Stimulated activated CD4-positive, alpha-beta T cell treated with anti-CD3 and anti-CD28 coated beads, Interleukin-15, amount 100 ng/mL, for 24 hours (primary cell): ENCODE measurements at regions not wholly inside any gene's neighbourhood (a gene's known extent, or its start where the extent isn't known, plus 50 kb on each side); places are given as distances from the start of the nearest gene placed in this dataset.
"Not testable (repeated sequence)": the region's sequence is repeated elsewhere in the genome, so short reads cannot be mapped to it uniquely, and the experiment has no call there.

Source experiments
- DNase-seq: peaks from one replicate; pipeline ENCODE4 v3.0.0-alpha.2; 2020

DNA sequence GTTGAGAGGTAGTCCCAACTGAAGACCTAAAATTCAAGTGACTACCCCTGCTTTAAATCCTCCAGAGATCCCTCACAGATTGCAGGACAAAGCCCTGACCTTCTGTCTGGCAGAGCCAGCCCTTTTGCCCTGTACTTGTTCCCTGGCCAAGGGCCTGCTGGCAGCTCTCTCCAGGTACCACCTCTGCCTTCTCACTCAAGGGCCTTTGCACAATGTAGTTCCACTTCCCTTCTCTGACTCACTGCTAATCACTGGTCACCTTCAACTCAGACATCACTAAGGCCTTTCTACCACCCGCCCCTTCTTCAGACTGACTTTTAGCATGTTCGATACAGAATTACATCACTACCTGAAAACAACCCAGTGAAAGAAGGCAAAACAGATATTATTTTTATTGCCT is 411.0 kb downstream of the TMEM182 start:
- DNase-seq: no peak

DNA sequence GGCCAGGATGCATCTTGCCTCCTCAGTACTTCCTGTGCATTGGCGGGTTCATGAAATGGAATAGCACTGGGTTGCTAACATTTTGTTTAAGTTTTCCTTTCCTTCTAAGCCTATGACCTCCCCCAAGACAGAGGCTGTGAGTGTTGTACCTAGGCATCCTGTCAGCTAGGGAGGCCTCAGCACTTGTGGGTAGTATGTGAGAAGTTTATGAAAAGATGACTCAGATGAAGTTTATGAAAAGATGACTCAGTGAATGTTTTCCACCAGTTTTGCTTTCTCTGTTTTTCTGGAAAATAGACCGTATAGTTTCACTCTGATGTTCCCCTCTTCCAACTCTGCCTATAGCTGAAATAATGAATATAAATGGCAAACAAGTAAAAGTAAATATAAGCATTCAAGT is 412.9 kb downstream of the TMEM182 start:
- DNase-seq: no peak

DNA sequence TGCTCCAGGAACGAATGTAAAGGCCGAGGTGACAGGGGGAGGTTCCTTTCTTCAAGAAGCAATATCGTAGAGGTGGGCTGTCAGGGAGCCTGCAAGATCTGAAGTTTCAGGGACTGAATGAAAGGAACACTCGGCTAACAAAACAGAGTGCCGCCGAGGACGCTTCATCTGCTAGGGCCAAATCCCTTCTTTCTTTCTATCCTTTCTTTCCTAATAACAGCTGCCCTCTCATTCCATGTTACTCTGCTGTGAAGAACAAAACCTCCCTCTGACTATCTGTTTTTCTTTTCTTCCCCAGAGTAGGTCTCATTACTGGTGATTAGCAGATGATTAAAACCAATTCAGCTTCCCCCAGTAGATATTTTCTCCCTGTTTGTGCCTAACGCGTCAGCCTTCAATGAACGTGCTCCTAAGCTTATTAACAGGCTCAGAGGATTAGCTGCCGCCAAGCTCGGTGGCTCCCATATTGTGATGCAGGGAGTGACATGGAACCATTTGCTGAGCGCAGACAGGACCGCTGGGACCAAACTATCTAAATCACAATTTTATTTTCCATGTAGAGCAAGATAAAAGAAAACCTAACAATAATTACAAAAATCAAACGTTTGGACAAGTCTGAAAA is 414.6 kb downstream of the TMEM182 start:
- DNase-seq: no peak

DNA sequence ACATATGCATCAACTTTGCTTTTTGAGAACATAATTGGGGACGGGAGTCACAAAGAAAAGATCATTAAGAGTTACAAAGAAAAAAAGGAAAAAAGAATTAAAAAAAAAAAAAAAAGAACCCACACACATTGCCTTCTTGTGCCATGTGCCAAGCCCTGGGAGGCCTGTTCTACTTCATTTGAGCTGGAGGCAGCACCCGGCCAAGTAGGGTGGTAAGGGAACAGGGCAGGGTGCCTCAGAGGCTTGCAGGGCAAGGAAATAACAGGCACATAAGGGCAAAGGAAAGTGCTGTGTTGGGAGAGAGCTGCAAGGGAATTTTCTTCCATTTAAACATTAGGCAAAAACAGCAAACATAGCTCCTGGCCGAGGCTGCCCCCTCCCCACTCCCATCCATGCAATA is 418.0 kb downstream of the TMEM182 start:
- DNase-seq: no peak

DNA sequence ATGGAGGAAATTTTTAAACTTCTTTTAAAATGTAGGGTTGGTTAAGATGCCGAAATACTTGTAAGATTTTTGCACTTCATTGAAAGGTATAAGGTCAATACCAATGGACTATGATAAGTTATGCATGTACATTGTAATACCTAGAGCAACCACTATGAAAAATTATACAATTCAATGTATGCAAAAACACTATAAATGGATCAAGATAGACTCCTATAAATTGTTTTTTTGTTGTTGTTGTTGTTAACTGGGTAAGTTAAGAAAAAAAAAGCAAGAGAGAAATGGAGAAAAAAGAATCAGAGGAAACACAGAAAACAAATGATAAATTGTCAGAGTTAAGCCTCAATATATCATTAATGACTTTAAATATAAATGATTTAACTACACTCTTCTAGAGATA is 421.2 kb downstream of the TMEM182 start:
- no peak for DNase-seq

DNA sequence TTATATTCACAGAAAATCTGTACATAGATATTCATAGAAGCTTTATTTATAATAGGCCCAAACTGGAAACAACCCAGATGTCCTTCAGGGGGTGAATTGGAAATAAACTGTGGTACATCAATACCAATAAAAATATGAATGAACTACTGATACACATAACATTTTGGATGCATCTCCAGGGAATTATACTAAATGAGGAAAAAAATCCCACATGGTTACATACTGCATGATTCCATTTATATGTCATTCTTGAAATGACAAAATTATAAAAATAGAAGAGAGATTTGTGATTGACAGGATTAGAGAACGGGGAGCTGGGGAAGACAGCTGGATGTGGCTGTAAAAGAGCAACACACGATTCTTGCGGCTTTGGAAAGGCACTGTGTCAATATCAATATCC is 435.0 kb downstream of the TMEM182 start:
- DNase-seq: no peak

DNA sequence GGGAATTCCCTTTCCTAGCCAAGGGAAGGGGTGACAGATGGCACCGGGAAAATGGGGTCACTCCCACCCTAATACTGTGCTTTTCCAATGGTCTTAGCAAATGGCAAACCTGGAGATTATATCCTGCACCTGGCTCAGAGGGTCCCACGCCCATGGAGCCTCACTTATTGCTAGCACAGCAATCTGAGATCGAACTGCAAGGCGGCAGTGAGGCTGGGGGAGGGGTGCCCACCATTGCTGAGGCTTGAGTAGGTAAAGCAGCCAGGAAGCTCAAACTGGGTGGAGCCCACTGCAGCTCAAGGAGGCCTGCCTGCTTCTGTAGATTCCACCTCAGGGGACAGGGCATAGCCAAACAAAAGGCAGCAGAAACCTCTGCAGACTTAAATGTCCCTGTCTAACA is 438.9 kb downstream of the TMEM182 start:
- DNase-seq: not testable (repeated sequence)

DNA sequence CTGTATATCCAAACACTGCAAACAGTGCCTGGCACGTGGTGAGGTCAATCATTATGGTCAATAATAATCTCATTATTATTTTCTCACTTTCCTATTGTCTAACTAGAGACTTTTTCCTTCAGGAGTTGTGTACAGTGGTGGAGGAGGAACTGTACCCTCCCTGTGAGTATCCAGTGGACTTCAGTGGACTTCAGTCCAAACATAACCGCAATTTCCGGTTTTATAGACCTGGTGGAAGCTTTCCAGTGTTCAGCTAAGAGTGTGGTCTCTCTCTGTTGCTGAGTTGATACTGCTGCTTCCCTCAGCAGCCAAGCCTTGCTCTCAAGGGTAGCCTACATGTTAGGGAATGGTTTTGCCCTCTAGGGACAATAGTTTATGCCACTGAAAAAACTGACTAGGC is 447.1 kb downstream of the TMEM182 start:
- no peak for DNase-seq

DNA sequence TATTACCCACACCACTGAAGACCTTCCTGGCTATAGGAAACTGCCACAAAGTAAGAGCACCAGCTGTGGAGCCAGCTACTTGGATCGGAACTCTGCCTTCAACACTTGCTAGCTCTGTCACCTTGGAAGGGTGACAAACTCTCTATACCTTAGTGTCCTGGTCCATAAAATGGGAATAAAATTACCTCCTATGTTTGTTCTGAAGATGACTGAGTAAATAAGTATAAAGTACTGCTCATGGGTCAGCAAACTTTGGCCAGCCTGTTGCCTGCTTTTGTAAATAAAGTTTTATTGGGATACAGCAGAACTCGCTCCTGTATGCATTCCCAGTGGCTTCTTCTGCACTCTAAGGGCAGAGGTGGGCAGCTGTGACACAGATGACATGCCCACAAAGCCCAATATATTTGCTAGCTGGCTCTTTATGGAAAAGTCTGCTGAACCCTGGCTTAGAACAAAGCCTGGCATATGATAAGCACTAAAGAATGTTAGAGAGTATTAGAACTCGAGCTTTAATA is 451.3 kb downstream of the TMEM182 start:
- no peak for DNase-seq

DNA sequence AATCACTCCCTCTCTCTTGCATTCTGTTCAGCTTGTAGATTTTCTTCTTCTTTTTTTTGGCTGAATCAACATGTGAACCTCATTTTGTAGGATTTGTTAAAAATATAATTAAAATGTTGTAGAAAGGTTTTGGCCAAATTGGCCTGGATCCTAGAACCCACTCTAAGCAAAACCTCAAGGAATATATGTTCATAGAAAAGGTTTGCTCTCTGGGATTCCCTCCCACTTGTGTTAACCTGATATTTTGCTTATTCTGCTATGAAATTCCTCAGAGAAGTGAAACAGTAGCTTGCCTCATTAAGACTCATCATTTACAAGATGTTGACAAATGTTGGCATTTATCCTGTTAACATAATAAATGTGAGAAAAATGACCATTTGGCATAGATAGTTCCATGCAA is 456.7 kb downstream of the TMEM182 start:
- no peak for DNase-seq

DNA sequence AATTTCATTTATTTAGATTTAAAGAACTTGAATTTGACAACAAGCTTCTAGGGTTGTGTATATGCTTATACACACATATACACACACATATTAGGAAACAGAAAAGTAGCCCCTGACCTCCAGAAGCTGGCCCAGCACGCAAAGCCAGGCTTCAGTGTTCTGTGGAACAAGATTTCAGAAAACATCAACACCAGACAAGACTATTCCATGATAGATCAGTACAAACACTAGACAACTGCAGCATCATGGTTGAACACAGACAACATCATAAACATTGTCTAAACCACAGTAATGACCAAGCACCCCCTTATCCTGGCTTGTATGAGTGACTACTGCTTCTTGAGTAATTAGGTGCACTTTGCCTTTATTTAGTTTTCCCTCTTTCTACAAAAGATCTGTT is 457.6 kb downstream of the TMEM182 start:
- DNase-seq: no peak

DNA sequence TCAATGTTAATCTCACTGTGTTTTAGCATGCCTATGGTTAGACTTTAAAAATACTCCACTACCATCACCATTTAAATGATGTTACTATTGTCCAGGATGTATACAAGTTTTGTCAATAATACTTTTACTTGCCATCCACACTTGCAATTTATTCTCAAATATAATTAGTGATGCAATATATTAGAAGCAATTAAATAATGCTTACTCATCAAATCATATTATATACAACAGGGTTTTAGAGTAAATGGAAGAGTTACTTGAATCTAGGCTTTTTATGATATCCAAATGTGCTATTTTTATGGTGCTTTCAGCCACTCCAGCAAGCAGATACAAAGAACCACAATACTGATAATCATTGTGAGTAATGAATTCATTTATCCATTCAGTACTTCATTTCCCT is 461.1 kb downstream of the TMEM182 start:
- DNase-seq: no peak

DNA sequence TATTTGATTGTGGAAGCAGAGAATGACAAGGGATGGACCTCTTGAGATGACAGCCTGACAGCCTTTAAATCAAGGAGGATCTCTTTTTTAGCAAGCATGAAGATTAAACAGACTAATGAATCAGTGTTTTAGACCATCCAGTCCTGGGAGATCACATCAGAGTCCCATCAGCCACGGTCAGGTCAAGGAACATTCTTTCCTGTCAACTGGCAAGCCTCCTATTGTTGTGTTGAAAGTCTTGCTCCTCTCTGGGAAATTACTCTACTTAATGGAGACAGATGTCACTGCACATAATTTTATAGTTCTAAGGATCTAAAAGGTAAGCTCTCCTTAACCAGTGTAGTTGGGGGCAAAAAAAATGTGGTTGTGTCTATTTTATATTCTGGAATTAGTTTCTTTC is 469.0 kb downstream of the TMEM182 start:
- no peak for DNase-seq

DNA sequence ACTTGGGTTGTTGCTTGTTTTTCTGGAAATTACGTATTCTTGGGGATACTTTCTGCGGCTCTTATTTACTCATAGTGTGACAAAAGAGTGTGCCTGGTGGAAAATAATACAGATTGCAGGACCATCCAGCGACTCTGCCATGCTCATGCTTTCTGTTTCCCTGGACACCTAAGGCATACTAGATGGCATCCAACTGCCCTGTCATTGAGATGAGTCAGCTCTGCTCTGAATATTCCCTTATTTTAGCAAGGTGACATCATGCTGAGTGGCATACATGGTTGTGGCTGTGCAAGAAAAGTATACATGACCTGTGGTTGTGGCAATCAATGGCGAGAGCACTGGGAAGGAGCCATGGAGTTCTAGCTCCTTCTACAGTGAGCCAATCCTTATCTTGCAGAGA is 471.0 kb downstream of the TMEM182 start:
- DNase-seq: no peak

DNA sequence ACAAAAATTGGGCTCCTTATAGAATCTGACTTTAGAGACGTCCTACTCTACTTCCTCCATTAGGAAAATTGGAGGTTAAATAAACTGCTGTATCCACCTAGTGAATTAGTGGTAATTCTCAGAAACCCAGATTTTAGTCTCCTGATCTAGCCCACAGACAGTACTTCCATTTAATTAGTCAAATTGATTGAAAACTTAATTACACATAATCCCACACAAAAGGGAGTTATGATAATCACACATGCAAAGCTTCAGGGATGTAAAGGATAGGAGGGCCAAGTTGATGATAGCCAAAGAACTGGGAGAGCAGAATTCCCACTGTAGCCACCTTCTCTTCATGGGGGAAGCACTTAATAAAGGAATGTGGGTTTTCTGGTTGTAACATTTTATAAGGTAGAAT is 471.9 kb downstream of the TMEM182 start:
- no peak for DNase-seq

DNA sequence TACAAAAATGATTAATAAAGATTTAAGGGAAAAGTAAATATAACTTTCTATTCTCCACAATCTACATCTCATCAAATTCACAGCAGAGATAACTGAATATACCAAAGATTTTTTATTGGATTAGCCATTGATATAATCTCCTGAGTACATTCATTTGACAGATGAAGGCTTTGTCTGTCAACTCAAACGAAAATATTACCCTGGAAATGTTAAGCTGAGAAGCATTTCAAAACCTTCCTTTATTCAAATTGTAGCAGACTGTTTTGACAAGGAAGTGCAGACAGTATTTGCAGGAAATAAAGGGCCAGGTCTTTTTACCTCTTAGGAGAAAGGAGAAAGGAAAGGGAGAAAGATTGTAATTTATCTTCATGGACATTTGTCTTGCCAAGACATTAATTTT is 473.5 kb downstream of the TMEM182 start:
- DNase-seq: no peak

DNA sequence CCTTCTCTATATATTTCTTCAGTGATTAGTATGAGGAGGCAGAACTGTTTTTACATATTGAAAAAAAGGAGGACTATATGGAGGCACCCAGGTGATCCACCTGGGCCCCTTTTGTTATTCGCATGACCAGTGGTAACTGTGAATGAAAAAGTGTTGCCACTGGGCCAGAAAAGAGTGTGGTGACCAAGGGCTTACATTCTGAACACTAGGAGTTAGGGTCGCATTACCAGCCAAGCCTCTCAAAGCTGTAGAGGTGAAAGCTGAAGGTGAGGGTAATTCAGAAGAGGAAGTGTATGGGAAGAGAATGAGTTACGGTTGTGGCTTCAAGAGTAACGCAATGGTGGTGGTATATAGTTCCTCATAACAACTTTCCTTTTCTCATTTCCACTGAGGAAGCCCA is 487.6 kb downstream of the TMEM182 start:
- DNase-seq: no peak

DNA sequence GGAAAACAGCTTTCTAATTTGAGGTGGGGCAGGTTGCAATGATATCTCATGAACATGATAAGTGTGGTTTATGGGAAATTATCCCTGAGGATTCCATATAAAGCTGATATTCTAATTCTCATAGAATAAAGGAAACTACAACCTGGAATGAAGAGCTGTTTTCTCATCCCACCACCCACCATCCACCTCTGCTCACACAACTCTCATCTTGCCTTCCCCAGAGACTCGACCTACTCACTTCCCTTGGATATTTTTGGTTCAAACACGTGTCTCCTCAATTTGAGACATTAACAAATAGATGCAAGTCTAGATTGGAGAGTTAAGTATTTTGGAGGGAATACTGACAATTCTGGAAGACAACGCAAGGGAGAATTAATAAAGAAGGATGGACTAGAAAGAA is 490.9 kb downstream of the TMEM182 start:
- no peak for DNase-seq

DNA sequence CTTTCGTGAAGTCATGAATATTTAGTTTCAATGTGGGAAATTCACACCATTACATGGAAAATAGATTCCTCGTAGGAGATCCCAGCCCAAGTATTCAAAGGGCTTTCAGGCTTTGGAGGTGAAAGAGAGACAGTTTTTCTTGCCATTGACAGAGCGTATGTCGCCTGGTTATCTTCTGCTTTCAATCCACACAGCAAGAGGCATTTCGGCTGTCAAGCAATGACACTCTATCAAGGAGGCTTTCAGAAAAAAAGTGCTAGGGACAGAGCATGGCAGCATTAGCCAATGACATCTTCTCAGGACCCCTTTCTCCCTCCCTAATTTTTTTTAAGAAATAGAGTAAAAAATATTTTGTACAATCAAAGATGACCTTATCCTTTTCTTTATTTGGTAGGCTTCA is 492.8 kb downstream of the TMEM182 start:
- DNase-seq: no peak

DNA sequence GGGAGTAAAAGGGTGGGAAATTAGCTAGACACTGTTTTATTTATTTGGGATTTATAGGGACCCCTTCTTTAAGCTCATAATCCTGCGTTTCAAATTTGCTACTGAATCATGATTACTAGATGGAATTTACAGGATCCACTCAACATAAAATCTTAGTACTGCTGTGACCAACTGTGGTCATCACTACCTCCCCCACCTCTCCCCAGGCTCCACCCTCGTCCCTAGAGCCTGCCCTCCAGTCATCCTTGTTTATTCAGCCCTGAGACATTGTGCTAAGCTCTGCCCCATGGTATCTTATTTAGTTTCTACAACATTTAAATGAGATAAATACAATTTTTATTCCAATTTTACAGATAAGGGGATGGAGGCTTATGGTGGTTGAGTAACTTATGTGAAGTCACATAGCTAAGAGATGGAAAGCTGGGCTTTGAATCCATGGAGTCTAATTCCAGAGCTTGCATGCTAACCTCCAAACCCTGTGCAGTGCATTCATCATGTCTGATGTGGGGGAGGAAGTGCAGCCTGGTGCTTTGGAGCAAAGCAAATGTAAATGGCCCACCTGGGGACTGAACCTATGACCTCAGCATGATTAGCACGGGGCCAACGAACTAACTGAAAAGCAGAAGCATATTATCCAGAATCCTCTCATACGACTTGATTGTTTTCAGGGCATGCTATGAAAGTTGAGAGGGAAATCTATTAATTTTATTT is 502.4 kb downstream of the TMEM182 start:
- DNase-seq: no peak

DNA sequence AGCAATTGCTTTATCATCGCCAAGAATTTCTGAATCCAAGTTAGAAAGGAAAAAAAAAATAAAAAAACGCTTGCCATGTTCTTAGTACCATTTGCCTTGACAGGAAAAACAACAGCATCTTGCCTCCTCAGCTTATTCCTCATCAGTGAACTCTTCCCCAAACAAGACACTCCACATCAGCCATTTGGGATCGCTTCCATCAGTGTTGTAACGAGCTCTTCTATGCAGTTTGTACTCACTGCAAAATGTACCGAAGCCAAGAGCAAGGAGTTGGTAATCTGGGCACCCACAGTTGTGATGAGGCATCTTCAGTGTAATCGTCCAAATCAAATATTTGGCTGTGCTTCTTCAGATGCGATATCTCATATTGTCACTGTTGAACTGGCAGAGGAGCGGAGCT is 503.7 kb downstream of the TMEM182 start:
- DNase-seq: no peak

DNA sequence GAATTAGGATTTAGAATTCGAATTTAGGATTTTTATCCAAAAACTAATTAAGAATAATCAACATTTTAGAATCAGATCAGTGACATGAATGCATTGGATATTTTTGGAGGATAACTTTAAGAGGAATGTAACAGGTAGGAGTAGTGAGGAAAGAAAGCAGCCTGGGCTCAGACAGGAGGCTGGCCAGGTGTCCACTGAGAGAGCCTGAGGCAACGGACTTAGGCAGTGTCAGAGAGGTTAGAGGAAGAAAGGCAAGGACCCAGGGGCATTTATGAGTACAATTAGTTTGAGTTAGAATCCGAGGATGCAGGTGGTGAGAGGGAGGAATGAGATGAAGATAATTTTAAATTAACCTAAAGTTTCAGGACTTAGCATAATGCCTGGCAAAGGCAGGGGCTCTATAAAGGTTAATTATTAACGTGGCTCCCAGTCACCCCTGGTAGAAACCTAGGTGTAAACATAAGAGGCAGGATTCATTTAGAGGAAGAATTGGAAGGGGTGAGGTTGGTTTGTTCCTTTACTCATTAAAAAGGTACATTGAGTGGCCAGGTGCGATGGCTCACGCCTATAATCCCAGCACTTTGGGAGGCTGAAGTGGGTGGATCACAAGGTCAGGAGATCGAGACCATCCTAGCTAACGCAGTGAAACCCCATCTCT is 507.1 kb downstream of the TMEM182 start:
- no peak for DNase-seq

DNA sequence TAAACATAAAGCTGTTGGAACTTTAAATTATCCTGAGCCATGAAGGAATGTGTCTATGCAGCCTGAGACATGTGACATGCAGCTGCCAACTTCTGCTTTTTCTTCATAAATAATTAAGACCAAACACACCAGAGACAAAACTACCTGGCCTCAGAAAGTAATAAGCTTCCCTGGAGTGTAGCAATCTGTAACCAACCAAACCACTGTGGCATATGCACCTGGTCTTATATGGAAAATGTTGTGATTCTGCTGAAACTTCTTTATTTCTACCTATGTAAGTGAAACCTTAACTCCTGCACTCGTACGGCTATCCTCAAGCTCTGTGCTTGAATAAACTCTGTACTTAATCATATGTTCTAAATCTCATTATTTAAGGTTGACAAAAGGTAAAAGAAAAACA is 515.0 kb downstream of the TMEM182 start:
- no peak for DNase-seq

DNA sequence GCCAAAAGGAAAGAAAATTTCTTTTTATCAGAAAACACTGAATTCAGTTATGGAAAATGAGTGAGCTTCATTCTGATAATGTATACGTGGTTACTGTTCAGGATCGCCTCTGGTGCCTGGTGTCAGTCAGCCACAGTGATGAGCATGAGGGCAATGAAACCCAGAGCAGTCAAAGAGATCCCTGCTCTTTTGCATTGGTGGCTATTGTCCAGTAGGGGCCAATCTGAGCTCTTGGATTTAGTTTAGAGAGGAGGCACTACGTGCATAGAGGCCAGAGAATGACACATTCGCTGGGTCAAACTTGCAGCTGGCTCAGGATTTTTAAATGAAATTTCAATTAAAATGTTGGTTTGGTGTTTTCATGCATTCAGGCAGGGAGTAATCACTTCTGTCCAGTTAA is 522.9 kb downstream of the TMEM182 start:
- DNase-seq: no peak
